Neutrophil (primary cell): ENCODE measurements at regions not wholly inside any gene's neighbourhood (a gene's known extent, or its start where the extent isn't known, plus 50 kb on each side); places are given as distances from the start of the nearest gene placed in this dataset.

Experiments
- H3K27ac ChIP-seq: fragments of 200-600 bp; sonication (generic); 2 replicates; pipeline ENCODE4 v1.5.1; 2016; ENCODE audit warnings: mild to moderate bottlenecking, moderate library complexity
- H3K27me3 ChIP-seq: fragments of 200-600 bp; sonication (generic); 2 replicates; pipeline ENCODE4 v1.6.0; 2016; ENCODE audit warnings: mild to moderate bottlenecking
- H3K36me3 ChIP-seq: fragments of 200-600 bp; sonication (generic); 2 replicates; pipeline ENCODE4 v1.5.1; 2017
- H3K4me1 ChIP-seq, 2 experiments: fragments of 200-600 bp in 1 of 2; sonication (generic) in 1 of 2; 1 replicate in 1 of 2; 2 replicates in 1 of 2; pipeline versions ENCODE4 v1.5.1 to v1.6.1; 2013 to 2016; ENCODE audit warnings: low read depth in 1 of 2, low read length in 1 of 2, mild to moderate bottlenecking in 1 of 2, moderate library complexity in 1 of 2; ENCODE audit not compliant: control insufficient read depth in 1 of 2, insufficient read depth in 1 of 2
- H3K4me3 ChIP-seq, 2 experiments: fragments of 200-600 bp in 1 of 2; sonication (generic) in 1 of 2; 1 replicate in 1 of 2; 2 replicates in 1 of 2; pipeline ENCODE4 v1.5.1; 2013 to 2016; ENCODE audit warnings: low read depth in 1 of 2, low read length in 1 of 2, mild to moderate bottlenecking in 1 of 2, moderate library complexity in 1 of 2
- H3K9me3 ChIP-seq: fragments of 200-600 bp; sonication (generic); 2 replicates; pipeline ENCODE4 v1.5.1; 2016
- CTCF ChIP-seq: fragments of 200-600 bp; sonication (generic); IDR thresholded peaks from 2 replicates; pipeline ENCODE4 v1.5.1; 2016; ENCODE audit warnings: antibody characterized with exemption

DNA sequence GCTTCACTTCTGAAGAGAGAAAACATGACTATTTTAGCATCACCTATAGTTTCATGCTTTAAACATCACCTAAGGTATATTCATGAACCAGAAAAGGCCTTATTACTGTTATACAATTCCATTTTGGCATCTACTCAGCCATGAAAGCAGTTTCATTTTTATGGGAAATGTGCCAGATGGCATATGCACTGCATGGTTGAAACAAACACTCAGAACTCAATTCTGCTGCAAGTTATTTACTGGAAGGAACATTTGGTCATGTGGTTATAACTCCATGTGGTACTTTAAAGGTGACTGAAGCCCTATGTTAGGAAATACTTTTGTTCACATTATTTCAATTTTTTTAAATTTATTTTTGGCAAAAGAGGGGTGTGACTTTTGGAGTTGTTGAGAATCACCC is 287.5 kb upstream of the CRIM1 start:
- Histone ChIP-seq H3K4me3 (no peak overlapping the region), H3K4me1 (no peaks in the 10 kb centered on the region), H3K36me3 (no peaks in the 10 kb centered on the region), H3K9me3 (no peaks in the 10 kb centered on the region), H3K27me3 (no peaks in the 10 kb centered on the region), H3K27ac (no peak overlapping the region)
- no peak for TF ChIP-seq CTCF

- no peak for TF ChIP-seq CTCF
- peaks cover 3% of the 10 kb centered on the region for H3K9me3 ChIP-seq
- no peaks in the 10 kb centered on the region for H3K36me3 ChIP-seq
- no peaks in the 10 kb centered on the region for H3K4me1 ChIP-seq
- no peak overlapping the region for H3K27ac ChIP-seq
- H3K27me3 ChIP-seq, result no peaks in the 10 kb centered on the region
- H3K4me3 ChIP-seq, result no peak overlapping the region
Measured at GRCh38 chr2:36060133-36060532, 295.4 kb upstream of the CRIM1 start.

- no peak overlapping the region for H3K27ac ChIP-seq
- H3K27me3 ChIP-seq, result no peaks in the 10 kb centered on the region
- no peak overlapping the region for H3K4me3 ChIP-seq
- TF ChIP-seq CTCF, result no peak
- H3K36me3 ChIP-seq, result no peaks in the 10 kb centered on the region
- peaks cover 3% of the 10 kb centered on the region for H3K9me3 ChIP-seq
- no peaks in the 10 kb centered on the region for H3K4me1 ChIP-seq
Measured at GRCh38 chr2:36059691-36060090, 295.9 kb upstream of the CRIM1 start.

GRCh38 chr2:36058953-36059352 is 296.6 kb upstream of the CRIM1 start:
- Histone ChIP-seq H3K4me1 (no peaks in the 10 kb centered on the region), H3K36me3 (no peaks in the 10 kb centered on the region), H3K4me3 (no peak overlapping the region), H3K27ac (no peak overlapping the region), H3K9me3 (peaks cover 3% of the 10 kb centered on the region), H3K27me3 (no peaks in the 10 kb centered on the region)
- no peak for TF ChIP-seq CTCF

- no peaks in the 10 kb centered on the region for H3K4me1 ChIP-seq
- peaks cover 3% of the 10 kb centered on the region for H3K9me3 ChIP-seq
- no peak overlapping the region for H3K27ac ChIP-seq
- no peaks in the 10 kb centered on the region for H3K36me3 ChIP-seq
- no peak for TF ChIP-seq CTCF
- H3K27me3 ChIP-seq, result no peaks in the 10 kb centered on the region
- H3K4me3 ChIP-seq, result no peak overlapping the region
Measured at GRCh38 chr2:36058076-36058475, 297.5 kb upstream of the CRIM1 start.

- Histone ChIP-seq H3K4me1 (no peaks in the 10 kb centered on the region), H3K27me3 (no peaks in the 10 kb centered on the region), H3K36me3 (no peaks in the 10 kb centered on the region), H3K27ac (no peak overlapping the region), H3K9me3 (peaks cover 3% of the 10 kb centered on the region), H3K4me3 (no peak overlapping the region)
- no peak for TF ChIP-seq CTCF
Measured at GRCh38 chr2:36052819-36053218, 302.8 kb upstream of the CRIM1 start.
